Neural cell (in vitro differentiated cells): ENCODE measurements at regions not wholly inside any gene's neighbourhood (a gene's known extent, or its start where the extent isn't known, plus 50 kb on each side); places are given as distances from the start of the nearest gene placed in this dataset.

Source experiments
- H2AFZ ChIP-seq: fragments of 200-600, 300-800 bp; sonication (generic), shearing (Covaris generic); 2 replicates; pipeline ENCODE4 v1.6.0; 2014; ENCODE audit warnings: low read depth, mild to moderate bottlenecking, antibody characterized with exemption, low read length, moderate library complexity
- H3F3A ChIP-seq: fragments of 200-600 bp; shearing (Covaris generic); 2 replicates; pipeline ENCODE4 v1.6.1; 2016; ENCODE audit warnings: mild to moderate bottlenecking, moderate library complexity, mixed read lengths, antibody characterized with exemption, low read length; ENCODE audit not compliant: insufficient read depth, poor library complexity, severe bottlenecking
- H3K27ac ChIP-seq: fragments of 200-600, 300-800 bp; sonication (generic), shearing (Covaris generic); 2 replicates; pipeline ENCODE4 v1.5.1; 2014; ENCODE audit warnings: mild to moderate bottlenecking, low read length, moderate library complexity
- H3K27me3 ChIP-seq: fragments of 300-800, 200-600 bp; sonication (generic), shearing (Covaris generic); 2 replicates; pipeline ENCODE4 v1.6.0; 2014; ENCODE audit warnings: mild to moderate bottlenecking, low read depth, low read length, moderate library complexity; ENCODE audit not compliant: insufficient read depth
- H3K36me3 ChIP-seq: fragments of 300-800, 200-600 bp; sonication (generic), shearing (Covaris generic); 2 replicates; pipeline ENCODE4 v1.5.1; 2014; ENCODE audit warnings: mild to moderate bottlenecking, antibody characterized with exemption, low read length, moderate library complexity; ENCODE audit not compliant: insufficient read depth
- H3K4me2 ChIP-seq: fragments of 300-800, 200-600 bp; sonication (generic), shearing (Covaris generic); 2 replicates; pipeline ENCODE4 v1.6.0; 2014; ENCODE audit warnings: mild to moderate bottlenecking, low read length
- H3K4me3 ChIP-seq: fragments of 300-800, 200-600 bp; sonication (generic), shearing (Covaris generic); 2 replicates; pipeline ENCODE4 v1.5.1; 2014; ENCODE audit warnings: mild to moderate bottlenecking, low read length, moderate library complexity
- H3K79me2 ChIP-seq: fragments of 200-600 bp; shearing (Covaris generic); replicated peaks from 2 replicates; pipeline ENCODE4 v1.6.0; 2014; ENCODE audit warnings: mild to moderate bottlenecking, low read length, moderate library complexity; ENCODE audit not compliant: insufficient read depth
- H3K9ac ChIP-seq: fragments of 300-800, 200-600 bp; sonication (generic), shearing (Covaris generic); 2 replicates; pipeline ENCODE4 v1.6.1; 2016; ENCODE audit warnings: mild to moderate bottlenecking, low read length, mixed read lengths
- H3K9me2 ChIP-seq: fragments of 200-600 bp; shearing (Covaris generic); 2 replicates; pipeline ENCODE4 v1.6.1; 2016; ENCODE audit warnings: mild to moderate bottlenecking, low read length, mixed read lengths; ENCODE audit not compliant: insufficient read depth
- H3K9me3 ChIP-seq: fragments of 200-600, 300-800 bp; sonication (generic), shearing (Covaris generic); 2 replicates; pipeline ENCODE4 v1.6.1; 2016; ENCODE audit warnings: mild to moderate bottlenecking, mixed run types, low read length, moderate library complexity, mixed read lengths
- H4K20me1 ChIP-seq: fragments of 200-600 bp; shearing (Covaris generic); 2 replicates; pipeline ENCODE4 v1.6.1; 2016; ENCODE audit warnings: mild to moderate bottlenecking, mixed run types; ENCODE audit not compliant: insufficient read depth
- EP300 ChIP-seq: fragments of 450-650 bp; conservative IDR thresholded peaks from 2 replicates; pipeline ENCODE4 v1.6.1; 2014; ENCODE audit warnings: antibody characterized with exemption, mild to moderate bottlenecking, moderate library complexity; ENCODE audit not compliant: poor library complexity, severe bottlenecking
- EZH2 ChIP-seq: fragments of 200-600, 300-800 bp; shearing (Covaris generic), sonication (generic); IDR thresholded peaks from 2 replicates; pipeline ENCODE4 v1.6.1; 2014; ENCODE audit warnings: antibody characterized with exemption, low read length, borderline replicate concordance, mild to moderate bottlenecking; ENCODE audit not compliant: insufficient read depth, poor library complexity, severe bottlenecking
- MXI1 ChIP-seq: fragments of 450-650 bp; conservative IDR thresholded peaks from 2 replicates; pipeline ENCODE4 v1.6.1; 2014; ENCODE audit warnings: antibody characterized with exemption, mild to moderate bottlenecking; ENCODE audit not compliant: poor library complexity, severe bottlenecking
- POLR2AphosphoS5 ChIP-seq: IDR thresholded peaks from 2 replicates; pipeline ENCODE4 v1.6.1; 2012
- RAD21 ChIP-seq: fragments of 450-650 bp; conservative IDR thresholded peaks from 2 replicates; pipeline ENCODE4 v1.6.1; 2014; ENCODE audit warnings: antibody characterized with exemption, mild to moderate bottlenecking, moderate library complexity
- SMC3 ChIP-seq: fragments of 450-650 bp; conservative IDR thresholded peaks from 2 replicates; pipeline ENCODE4 v1.6.1; 2014; ENCODE audit warnings: antibody characterized with exemption, mild to moderate bottlenecking, moderate library complexity; ENCODE audit not compliant: poor library complexity
- TAF1 ChIP-seq: IDR thresholded peaks from 2 replicates; pipeline ENCODE4 v1.6.1; 2012; ENCODE audit warnings: low read depth
- TF ChIP-seq, protein P1 (sequence below): fragments of 450-650 bp; IDR thresholded peaks from 2 replicates; pipeline ENCODE4 v1.5.1; 2014; ENCODE audit warnings: antibody characterized with exemption, mild to moderate bottlenecking, moderate library complexity; ENCODE audit not compliant: poor library complexity, severe bottlenecking
- TF ChIP-seq, protein P2 (sequence below): IDR thresholded peaks from 2 replicates; pipeline ENCODE4 v1.6.1; 2012; ENCODE audit warnings: borderline replicate concordance

DNA sequence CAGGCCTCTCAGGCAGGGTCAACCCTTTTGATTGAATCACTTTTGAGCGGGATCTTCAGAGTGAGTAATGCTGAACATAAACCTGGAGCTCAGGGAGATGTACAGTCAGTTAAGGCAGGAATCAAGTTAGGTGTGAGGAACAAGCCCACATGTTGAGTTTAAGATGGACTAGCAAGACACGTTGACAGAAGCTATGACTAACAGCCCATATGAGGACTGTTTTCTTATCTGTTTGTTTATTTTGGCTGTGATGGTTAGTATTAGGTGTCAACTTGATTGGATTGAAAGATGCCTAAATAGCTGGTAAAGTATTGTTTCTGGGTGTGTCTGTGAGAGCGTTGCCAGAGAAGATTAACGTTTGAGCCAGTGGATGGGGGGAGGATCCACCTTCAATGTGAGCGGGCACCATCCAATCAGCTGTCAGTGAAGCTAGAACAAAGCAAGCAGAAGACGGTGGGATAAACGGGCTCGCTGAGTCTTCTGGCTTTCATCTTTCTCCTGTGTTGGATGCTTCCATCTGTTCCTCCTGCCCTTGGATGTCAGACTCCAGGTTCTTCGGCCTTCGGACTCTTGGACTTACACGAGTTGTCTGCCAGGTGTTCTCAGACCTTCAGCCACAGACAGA lies 232.3 kb upstream of the STAC start:
- Histone ChIP-seq H3K27ac (no peak overlapping the region), H3K4me2 (no peak overlapping the region), H3K79me2 (no peaks in the 10 kb centered on the region), H3K4me3 (no peak overlapping the region), H3F3A (no peaks in the 10 kb centered on the region), H3K36me3 (no peaks in the 10 kb centered on the region), H3K27me3 (no peaks in the 10 kb centered on the region), H3K9ac (no peak overlapping the region), H2AFZ (no peak overlapping the region), H3K9me2 (no peaks in the 10 kb centered on the region), H3K9me3 (no peaks in the 10 kb centered on the region), H4K20me1 (no peaks in the 10 kb centered on the region)
- no peak for TF ChIP-seq POLR2AphosphoS5
- TF ChIP-seq, protein P1, sequence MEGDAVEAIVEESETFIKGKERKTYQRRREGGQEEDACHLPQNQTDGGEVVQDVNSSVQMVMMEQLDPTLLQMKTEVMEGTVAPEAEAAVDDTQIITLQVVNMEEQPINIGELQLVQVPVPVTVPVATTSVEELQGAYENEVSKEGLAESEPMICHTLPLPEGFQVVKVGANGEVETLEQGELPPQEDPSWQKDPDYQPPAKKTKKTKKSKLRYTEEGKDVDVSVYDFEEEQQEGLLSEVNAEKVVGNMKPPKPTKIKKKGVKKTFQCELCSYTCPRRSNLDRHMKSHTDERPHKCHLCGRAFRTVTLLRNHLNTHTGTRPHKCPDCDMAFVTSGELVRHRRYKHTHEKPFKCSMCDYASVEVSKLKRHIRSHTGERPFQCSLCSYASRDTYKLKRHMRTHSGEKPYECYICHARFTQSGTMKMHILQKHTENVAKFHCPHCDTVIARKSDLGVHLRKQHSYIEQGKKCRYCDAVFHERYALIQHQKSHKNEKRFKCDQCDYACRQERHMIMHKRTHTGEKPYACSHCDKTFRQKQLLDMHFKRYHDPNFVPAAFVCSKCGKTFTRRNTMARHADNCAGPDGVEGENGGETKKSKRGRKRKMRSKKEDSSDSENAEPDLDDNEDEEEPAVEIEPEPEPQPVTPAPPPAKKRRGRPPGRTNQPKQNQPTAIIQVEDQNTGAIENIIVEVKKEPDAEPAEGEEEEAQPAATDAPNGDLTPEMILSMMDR = no peak
- TF ChIP-seq TAF1 = no peak
- no peak for TF ChIP-seq EP300
- no peak for TF ChIP-seq SMC3
- TF ChIP-seq RAD21 = no peak
- no peak for TF ChIP-seq EZH2
- TF ChIP-seq MXI1 = no peak
- TF ChIP-seq, protein P2, sequence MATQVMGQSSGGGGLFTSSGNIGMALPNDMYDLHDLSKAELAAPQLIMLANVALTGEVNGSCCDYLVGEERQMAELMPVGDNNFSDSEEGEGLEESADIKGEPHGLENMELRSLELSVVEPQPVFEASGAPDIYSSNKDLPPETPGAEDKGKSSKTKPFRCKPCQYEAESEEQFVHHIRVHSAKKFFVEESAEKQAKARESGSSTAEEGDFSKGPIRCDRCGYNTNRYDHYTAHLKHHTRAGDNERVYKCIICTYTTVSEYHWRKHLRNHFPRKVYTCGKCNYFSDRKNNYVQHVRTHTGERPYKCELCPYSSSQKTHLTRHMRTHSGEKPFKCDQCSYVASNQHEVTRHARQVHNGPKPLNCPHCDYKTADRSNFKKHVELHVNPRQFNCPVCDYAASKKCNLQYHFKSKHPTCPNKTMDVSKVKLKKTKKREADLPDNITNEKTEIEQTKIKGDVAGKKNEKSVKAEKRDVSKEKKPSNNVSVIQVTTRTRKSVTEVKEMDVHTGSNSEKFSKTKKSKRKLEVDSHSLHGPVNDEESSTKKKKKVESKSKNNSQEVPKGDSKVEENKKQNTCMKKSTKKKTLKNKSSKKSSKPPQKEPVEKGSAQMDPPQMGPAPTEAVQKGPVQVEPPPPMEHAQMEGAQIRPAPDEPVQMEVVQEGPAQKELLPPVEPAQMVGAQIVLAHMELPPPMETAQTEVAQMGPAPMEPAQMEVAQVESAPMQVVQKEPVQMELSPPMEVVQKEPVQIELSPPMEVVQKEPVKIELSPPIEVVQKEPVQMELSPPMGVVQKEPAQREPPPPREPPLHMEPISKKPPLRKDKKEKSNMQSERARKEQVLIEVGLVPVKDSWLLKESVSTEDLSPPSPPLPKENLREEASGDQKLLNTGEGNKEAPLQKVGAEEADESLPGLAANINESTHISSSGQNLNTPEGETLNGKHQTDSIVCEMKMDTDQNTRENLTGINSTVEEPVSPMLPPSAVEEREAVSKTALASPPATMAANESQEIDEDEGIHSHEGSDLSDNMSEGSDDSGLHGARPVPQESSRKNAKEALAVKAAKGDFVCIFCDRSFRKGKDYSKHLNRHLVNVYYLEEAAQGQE = no peak

- Histone ChIP-seq H3K27ac (no peak overlapping the region), H3K9ac (no peak overlapping the region), H3K79me2 (no peaks in the 10 kb centered on the region), H3K27me3 (no peaks in the 10 kb centered on the region), H3K4me2 (no peak overlapping the region), H3K4me3 (no peak overlapping the region), H3K9me3 (no peaks in the 10 kb centered on the region), H2AFZ (no peak overlapping the region), H3K9me2 (no peaks in the 10 kb centered on the region), H3F3A (no peaks in the 10 kb centered on the region), H3K36me3 (no peaks in the 10 kb centered on the region), H4K20me1 (no peaks in the 10 kb centered on the region)
- TF ChIP-seq POLR2AphosphoS5 (no peak), MXI1 (no peak), TAF1 (no peak), EZH2 (no peak), SMC3 (no peak), EP300 (no peak), RAD21 (no peak)
- TF ChIP-seq, protein P2 = no peak
- TF ChIP-seq, protein P1 = no peak
Observed at GRCh38 chr3:36149447-36149865, 230.8 kb upstream of the STAC start.
